ENCODE measurements at regions not wholly inside any gene's neighbourhood (a gene's known extent, or its start where the extent isn't known, plus 50 kb on each side); places are given as distances from the start of the nearest gene placed in this dataset.

DNA sequence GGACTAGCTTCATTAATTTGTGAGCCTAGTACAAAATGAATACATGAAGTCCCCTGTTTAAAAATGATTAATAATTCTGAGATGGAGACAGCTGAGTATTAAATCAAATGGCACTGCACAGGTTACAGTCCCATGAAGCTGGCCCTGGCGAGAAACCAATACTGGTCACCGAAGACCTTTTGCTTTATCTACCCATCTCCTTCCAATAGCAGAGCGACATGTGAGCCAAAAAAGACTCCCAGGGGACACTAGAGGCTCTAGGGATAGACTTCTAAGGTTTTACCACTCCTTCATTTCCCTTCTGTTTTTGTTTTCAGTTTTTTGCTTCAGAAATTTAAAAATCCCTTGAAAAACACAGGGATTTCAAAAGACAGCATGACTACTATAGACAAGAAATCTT, 97.0 kb upstream of the CCSER1 start:
- no peak for TF ChIP-seq POLR2A (IDR thresholded peaks at IDR 0.05; ENCODE audit: extremely low read depth, insufficient read length)
- TF ChIP-seq, protein P1, sequence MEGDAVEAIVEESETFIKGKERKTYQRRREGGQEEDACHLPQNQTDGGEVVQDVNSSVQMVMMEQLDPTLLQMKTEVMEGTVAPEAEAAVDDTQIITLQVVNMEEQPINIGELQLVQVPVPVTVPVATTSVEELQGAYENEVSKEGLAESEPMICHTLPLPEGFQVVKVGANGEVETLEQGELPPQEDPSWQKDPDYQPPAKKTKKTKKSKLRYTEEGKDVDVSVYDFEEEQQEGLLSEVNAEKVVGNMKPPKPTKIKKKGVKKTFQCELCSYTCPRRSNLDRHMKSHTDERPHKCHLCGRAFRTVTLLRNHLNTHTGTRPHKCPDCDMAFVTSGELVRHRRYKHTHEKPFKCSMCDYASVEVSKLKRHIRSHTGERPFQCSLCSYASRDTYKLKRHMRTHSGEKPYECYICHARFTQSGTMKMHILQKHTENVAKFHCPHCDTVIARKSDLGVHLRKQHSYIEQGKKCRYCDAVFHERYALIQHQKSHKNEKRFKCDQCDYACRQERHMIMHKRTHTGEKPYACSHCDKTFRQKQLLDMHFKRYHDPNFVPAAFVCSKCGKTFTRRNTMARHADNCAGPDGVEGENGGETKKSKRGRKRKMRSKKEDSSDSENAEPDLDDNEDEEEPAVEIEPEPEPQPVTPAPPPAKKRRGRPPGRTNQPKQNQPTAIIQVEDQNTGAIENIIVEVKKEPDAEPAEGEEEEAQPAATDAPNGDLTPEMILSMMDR (IDR thresholded peaks at IDR 0.05; ENCODE audit: low read depth, low read length): no peak

Data from NB4 (cell line).